A673 (cell line): ENCODE measurements at regions not wholly inside any gene's neighbourhood (a gene's known extent, or its start where the extent isn't known, plus 50 kb on each side); places are given as distances from the start of the nearest gene placed in this dataset.

Source experiments
- EZH2 ChIP-seq: fragments of 200-600 bp; sonication (generic); IDR thresholded peaks from 2 replicates; pipeline ENCODE4 v1.6.1; 2017; ENCODE audit warnings: borderline replicate concordance, low read depth, mild to moderate bottlenecking, mixed read lengths, antibody characterized with exemption, low read length; ENCODE audit not compliant: poor library complexity, severe bottlenecking
- TF ChIP-seq, protein P1 (sequence below): fragments of 300-800, 200-600 bp; sonication (generic); conservative IDR thresholded peaks from 2 replicates; pipeline ENCODE4 v1.5.1; 2017; ENCODE audit warnings: low read depth, mild to moderate bottlenecking, antibody characterized with exemption, low read length, moderate library complexity, mixed read lengths

DNA sequence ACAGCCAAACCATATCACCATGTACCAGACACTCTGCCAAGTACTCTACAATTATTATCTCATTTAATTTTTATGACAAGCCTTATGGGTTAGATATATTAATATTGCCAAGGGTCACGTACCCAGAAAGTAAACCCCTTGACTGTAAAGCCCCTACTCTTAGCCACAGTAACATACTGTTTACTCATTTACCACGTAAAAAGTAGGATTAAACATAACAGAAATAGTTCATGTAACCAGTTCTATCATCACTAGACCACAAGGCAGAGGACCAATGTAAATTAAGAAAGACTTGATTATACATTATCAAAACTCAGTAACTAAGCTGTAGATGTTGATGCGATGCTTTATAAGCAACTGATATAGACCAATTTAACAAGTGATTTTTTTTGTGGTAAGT is 101.5 kb upstream of the CNTNAP4 start:
- no peak for TF ChIP-seq EZH2
- TF ChIP-seq, protein P1, sequence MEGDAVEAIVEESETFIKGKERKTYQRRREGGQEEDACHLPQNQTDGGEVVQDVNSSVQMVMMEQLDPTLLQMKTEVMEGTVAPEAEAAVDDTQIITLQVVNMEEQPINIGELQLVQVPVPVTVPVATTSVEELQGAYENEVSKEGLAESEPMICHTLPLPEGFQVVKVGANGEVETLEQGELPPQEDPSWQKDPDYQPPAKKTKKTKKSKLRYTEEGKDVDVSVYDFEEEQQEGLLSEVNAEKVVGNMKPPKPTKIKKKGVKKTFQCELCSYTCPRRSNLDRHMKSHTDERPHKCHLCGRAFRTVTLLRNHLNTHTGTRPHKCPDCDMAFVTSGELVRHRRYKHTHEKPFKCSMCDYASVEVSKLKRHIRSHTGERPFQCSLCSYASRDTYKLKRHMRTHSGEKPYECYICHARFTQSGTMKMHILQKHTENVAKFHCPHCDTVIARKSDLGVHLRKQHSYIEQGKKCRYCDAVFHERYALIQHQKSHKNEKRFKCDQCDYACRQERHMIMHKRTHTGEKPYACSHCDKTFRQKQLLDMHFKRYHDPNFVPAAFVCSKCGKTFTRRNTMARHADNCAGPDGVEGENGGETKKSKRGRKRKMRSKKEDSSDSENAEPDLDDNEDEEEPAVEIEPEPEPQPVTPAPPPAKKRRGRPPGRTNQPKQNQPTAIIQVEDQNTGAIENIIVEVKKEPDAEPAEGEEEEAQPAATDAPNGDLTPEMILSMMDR = no peak
